ENCODE measurements at regions not wholly inside any gene's neighbourhood (a gene's known extent, or its start where the extent isn't known, plus 50 kb on each side); places are given as distances from the start of the nearest gene placed in this dataset.

- DNase-seq (ENCODE audit: extremely low read depth, low read depth): no peak
- TF ChIP-seq, protein P1, sequence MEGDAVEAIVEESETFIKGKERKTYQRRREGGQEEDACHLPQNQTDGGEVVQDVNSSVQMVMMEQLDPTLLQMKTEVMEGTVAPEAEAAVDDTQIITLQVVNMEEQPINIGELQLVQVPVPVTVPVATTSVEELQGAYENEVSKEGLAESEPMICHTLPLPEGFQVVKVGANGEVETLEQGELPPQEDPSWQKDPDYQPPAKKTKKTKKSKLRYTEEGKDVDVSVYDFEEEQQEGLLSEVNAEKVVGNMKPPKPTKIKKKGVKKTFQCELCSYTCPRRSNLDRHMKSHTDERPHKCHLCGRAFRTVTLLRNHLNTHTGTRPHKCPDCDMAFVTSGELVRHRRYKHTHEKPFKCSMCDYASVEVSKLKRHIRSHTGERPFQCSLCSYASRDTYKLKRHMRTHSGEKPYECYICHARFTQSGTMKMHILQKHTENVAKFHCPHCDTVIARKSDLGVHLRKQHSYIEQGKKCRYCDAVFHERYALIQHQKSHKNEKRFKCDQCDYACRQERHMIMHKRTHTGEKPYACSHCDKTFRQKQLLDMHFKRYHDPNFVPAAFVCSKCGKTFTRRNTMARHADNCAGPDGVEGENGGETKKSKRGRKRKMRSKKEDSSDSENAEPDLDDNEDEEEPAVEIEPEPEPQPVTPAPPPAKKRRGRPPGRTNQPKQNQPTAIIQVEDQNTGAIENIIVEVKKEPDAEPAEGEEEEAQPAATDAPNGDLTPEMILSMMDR (IDR thresholded peaks at IDR 0.05; ENCODE audit: low read depth, low read length, missing control alignments): no peak
- H3K4me3 ChIP-seq (replicated peaks; ENCODE audit: low read depth, low read length): no peak overlapping the region
These were observed 86.1 kb upstream of the POU3F1 start for GRCh38 chr1:38132681-38133080.

GRCh38 chr1:38131024-38131585, 84.5 kb upstream of the POU3F1 start:
- TF ChIP-seq, protein P1 (IDR thresholded peaks at IDR 0.05; ENCODE audit: low read depth, low read length, missing control alignments): no peak
- H3K4me3 ChIP-seq (replicated peaks; ENCODE audit: low read depth, low read length): no peak overlapping the region
- DNase-seq (ENCODE audit: extremely low read depth, low read depth): no peak

GRCh38 chr1:38129971-38130370, 83.4 kb upstream of the POU3F1 start:
- no peak overlapping the region for H3K4me3 ChIP-seq (replicated peaks; ENCODE audit: low read depth, low read length)
- TF ChIP-seq, protein P1 (IDR thresholded peaks at IDR 0.05; ENCODE audit: low read depth, low read length, missing control alignments): no peak
- DNase-seq (ENCODE audit: extremely low read depth, low read depth): no peak

- no peak for DNase-seq (ENCODE audit: extremely low read depth, low read depth)
- H3K4me3 ChIP-seq (replicated peaks; ENCODE audit: low read depth, low read length): no peak overlapping the region
- TF ChIP-seq, protein P1 (IDR thresholded peaks at IDR 0.05; ENCODE audit: low read depth, low read length, missing control alignments): peak; percentile 18
These were observed 82.9 kb upstream of the POU3F1 start for GRCh38 chr1:38129473-38129872.

DNA sequence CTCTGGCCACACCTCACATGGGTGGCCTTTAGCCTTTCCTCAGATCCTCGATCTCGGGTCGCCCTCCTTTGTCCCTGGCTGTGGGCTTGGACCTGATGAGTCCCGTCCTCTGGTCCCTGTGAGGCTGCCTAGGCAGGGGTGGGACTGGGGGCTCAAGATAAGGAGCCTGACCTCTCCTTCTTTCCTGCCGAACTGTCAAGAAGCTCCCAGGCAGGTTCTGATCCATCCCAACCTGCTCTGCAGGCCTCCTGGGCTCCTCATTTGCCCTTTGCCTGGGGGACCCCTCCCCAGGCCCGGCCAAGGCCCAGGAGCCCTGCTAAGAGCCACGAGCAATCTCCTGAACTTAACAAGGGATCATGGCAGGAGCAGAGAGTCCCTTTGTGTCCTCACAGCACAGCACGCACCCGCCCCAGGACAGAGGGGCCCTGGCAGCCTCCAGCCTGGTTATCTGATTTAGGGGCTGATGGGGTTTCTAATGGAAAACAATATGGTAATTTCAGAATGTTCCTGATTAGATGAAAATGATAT, 82.4 kb upstream of the POU3F1 start:
- DNase-seq (ENCODE audit: extremely low read depth, low read depth): no peak
- TF ChIP-seq, protein P1 (IDR thresholded peaks at IDR 0.05; ENCODE audit: low read depth, low read length, missing control alignments): no peak
- H3K4me3 ChIP-seq (replicated peaks; ENCODE audit: low read depth, low read length): no peak overlapping the region

GRCh38 chr1:38128511-38128910, 81.9 kb upstream of the POU3F1 start:
- TF ChIP-seq, protein P1 (IDR thresholded peaks at IDR 0.05; ENCODE audit: low read depth, low read length, missing control alignments): no peak
- no peak overlapping the region for H3K4me3 ChIP-seq (replicated peaks; ENCODE audit: low read depth, low read length)
- DNase-seq (ENCODE audit: extremely low read depth, low read depth): no peak

DNA sequence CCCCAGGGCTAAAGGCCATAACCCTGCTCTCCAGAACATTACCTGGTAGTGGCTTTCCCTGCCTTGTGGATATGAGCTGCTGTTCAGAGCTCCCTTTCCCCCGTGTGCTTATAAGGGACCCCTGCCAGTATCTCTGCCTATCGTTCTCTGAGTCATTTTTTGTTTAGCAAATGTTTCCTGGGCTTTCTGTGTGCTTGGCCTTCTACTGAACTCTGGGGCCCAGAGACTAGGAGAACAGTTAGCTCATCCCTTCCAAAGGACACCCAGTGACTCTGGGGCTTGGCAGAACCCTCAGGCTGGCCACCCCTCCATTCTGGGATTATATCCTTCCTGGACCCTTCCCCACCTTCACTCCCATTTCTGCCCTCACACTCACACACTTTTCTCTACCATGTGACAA, 80.8 kb upstream of the POU3F1 start:
- no peak for DNase-seq (ENCODE audit: extremely low read depth, low read depth)
- no peak overlapping the region for H3K4me3 ChIP-seq (replicated peaks; ENCODE audit: low read depth, low read length)
- TF ChIP-seq, protein P1 (IDR thresholded peaks at IDR 0.05; ENCODE audit: low read depth, low read length, missing control alignments): no peak
